WTC11 (cell line): ENCODE measurements at regions not wholly inside any gene's neighbourhood (a gene's known extent, or its start where the extent isn't known, plus 50 kb on each side); places are given as distances from the start of the nearest gene placed in this dataset.

Experiments
- CBFB ChIP-seq: sonication (generic); formaldehyde crosslinking; IDR thresholded peaks from 2 replicates; pipeline ENCODE4 v1.8.1; 2022; ENCODE audit warnings: mild to moderate bottlenecking, low read depth, missing genetic modification reagents
- RELA ChIP-seq: sonication (generic); formaldehyde crosslinking; IDR thresholded peaks from 2 replicates; pipeline ENCODE4 v1.8.1; 2022; ENCODE audit warnings: missing genetic modification reagents, mild to moderate bottlenecking, borderline replicate concordance
- TCF7 ChIP-seq: sonication (generic); formaldehyde crosslinking; IDR thresholded peaks from 2 replicates; pipeline ENCODE4 v1.8.0; 2022; ENCODE audit warnings: mild to moderate bottlenecking, low read depth, missing genetic modification reagents, moderate library complexity
- ZBTB43 ChIP-seq: sonication (generic); formaldehyde crosslinking; IDR thresholded peaks from 2 replicates; pipeline ENCODE4 v1.8.1; 2023; ENCODE audit warnings: mild to moderate bottlenecking, missing genetic modification reagents
- TF ChIP-seq, protein P1 (sequence below): fragments of 200-600 bp; IDR thresholded peaks from 2 replicates; pipeline ENCODE4 v1.8.0; 2022; ENCODE audit warnings: antibody characterized with exemption

- TF ChIP-seq, protein P1, sequence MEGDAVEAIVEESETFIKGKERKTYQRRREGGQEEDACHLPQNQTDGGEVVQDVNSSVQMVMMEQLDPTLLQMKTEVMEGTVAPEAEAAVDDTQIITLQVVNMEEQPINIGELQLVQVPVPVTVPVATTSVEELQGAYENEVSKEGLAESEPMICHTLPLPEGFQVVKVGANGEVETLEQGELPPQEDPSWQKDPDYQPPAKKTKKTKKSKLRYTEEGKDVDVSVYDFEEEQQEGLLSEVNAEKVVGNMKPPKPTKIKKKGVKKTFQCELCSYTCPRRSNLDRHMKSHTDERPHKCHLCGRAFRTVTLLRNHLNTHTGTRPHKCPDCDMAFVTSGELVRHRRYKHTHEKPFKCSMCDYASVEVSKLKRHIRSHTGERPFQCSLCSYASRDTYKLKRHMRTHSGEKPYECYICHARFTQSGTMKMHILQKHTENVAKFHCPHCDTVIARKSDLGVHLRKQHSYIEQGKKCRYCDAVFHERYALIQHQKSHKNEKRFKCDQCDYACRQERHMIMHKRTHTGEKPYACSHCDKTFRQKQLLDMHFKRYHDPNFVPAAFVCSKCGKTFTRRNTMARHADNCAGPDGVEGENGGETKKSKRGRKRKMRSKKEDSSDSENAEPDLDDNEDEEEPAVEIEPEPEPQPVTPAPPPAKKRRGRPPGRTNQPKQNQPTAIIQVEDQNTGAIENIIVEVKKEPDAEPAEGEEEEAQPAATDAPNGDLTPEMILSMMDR = no peak
- no peak for TF ChIP-seq TCF7
- TF ChIP-seq CBFB (CRISPR knock-in tag) = no peak
- no peak for TF ChIP-seq ZBTB43 (CRISPR knock-in tag)
- TF ChIP-seq RELA (CRISPR knock-in tag) = no peak
These were observed 118.7 kb upstream of the CCDC112 start for GRCh38 chr5:115415143-115415491.
